COR-L47 (cell line): ENCODE measurements at regions not wholly inside any gene's neighbourhood (a gene's known extent, or its start where the extent isn't known, plus 50 kb on each side); places are given as distances from the start of the nearest gene placed in this dataset.
"Not testable (repeated sequence)": the region's sequence is repeated elsewhere in the genome, so short reads cannot be mapped to it uniquely, and the experiment has no call there.

Experiments
- DNase-seq: peaks from one replicate; lab custom pipeline; 2025; lab: John Stamatoyannopoulos, UW

DNA sequence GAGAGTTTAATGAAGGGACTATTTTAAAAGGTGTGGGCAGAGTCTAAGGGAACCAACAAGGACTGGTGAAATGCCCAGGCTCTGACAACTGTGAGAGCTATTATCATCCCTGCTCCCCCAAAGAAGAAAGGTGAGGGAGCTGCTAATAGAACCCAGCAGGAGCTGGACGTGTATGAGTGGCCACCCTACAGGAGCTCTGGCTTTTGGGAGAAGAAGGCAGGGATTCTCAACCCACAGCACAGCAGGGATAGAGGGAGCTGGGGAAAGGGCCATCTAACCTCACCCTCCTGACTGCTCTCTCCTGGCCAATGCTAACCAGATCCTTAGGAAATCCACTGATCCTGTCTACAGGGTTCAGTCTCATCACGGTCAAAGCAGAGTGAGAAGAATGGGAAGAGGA, 57.1 kb downstream of the GRIN2B start:
- DNase-seq: no peak

DNA sequence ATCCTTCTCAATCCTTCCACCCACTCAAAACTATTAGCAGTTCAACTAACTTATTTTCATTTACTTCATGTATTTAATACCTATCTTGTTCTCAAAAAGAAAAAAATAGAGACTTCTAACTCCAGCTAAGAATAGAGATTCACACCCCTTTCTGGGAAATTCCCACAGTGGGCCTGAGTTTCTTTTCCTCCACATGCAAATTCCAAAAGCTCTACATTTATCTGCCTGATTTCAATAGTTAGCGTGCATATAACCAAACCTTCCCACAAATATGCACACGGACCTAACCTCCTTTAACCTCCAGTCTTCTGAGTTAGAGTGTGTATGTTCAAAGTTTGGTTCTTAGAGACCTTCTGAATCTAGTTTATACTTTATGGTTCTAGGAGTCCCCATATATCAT, 62.5 kb downstream of the GRIN2B start:
- DNase-seq: no peak

DNA sequence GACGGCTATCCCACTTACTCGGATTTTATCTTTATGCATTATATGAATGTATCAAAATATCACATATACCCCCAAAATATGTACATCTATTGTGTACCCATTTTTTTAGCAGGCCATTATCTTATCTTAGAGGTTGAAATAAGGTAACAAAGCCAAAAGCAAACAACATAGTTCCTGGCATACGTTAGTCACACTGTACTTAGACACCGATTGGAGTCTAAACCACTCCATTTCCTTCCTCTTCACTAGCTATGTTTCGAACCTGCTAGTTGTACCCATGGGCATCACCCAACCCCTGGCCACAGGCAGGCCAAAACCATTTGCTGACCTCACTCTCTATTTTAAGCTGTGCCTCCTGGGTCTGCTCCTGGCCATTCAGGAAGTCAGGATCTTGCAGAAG, 66.3 kb downstream of the GRIN2B start:
- DNase-seq: no peak

DNA sequence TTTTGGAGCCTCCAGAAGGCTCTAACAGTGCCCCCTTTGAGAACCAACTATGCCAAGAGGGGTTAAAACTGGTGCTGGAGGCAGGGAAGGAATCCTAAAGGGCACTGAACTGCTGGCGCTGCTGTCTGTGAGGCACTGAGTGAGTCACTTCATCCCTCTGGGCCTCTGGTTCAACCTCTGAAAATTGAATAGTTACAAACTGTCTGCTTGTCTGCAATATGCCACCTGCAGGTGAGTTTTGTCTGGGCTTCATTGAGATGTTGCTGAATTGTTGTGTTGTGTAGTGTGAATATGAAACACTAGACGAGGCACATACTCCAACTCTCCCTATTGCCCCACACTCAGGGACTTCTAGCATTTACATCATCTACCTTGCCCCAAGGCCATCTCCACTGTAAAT, 68.0 kb downstream of the GRIN2B start:
- DNase-seq: no peak

DNA sequence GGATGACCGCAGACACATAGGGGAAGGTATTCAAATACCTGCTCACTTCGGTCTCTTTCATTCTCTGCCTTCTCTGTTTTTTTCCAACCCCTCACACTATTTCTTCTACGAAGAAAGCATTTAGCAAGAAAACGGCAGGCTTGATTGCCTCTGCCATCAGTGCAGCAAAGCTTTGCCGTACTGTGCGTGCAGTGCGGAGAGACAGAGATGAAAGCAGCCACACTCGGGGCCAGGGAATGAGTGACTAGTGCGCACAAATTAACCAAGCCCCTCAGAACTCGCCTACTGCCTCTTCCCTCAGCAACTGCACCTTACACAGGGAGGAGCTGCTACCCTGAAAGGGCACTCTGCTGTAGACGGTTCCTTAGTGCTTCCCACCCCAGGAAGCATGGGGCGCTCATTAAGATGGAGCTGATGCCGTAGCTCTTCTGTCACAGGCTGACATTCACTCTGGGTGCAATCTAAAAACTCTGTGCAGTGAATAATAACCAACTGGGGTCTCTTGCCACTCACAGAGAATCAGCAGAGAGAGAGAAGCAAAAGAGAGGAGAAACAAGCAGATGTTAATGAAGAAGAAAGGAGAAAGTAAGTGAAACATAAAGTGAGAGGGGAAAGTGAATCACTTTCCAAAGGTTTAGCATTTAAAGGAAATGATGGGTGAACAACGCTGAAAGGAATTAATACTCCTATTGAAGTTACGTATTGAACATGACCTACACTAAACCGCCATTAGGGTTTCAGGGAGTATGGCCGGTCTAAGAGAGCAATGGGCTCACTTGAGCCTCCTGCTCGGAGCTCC, 69.4 kb downstream of the GRIN2B start:
- no peak for DNase-seq

DNA sequence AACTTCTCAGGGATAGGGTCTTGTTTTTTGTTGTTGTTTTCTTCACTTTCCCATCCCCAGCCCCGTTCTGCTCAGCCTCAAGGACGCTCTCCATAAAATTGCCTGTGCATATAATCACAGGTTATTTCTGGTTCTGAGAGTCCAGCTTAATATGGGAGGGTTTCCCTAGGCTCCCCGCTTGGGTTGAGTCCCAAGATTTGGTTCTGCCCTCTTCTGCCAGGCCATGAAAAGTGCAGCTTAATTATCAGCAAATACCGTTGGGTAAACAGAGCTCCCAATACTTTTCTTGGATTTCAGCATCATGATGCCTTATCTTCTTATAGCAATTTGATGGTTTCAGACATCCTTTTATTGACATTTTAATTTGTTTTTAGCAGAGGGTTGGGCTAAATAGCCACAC, 75.6 kb downstream of the GRIN2B start:
- no peak for DNase-seq

DNA sequence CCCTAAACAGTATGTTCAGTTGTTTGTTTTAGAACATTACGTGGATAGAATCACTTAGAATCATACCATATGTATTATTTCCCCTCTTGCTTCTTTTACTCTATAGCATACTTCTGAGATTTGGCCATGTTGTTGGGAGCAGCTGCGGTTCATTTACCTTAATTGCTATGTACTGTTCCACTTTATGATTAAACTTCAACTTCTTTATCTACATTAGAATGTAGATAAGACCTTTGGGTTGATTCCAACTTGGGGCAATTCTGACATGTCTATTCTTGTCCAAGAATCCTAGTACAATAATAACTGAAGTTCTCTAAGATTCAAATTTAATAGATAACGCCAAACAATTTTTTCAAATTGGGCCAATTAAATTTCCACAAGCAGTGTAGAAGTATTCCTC, 80.7 kb downstream of the GRIN2B start:
- no peak for DNase-seq

DNA sequence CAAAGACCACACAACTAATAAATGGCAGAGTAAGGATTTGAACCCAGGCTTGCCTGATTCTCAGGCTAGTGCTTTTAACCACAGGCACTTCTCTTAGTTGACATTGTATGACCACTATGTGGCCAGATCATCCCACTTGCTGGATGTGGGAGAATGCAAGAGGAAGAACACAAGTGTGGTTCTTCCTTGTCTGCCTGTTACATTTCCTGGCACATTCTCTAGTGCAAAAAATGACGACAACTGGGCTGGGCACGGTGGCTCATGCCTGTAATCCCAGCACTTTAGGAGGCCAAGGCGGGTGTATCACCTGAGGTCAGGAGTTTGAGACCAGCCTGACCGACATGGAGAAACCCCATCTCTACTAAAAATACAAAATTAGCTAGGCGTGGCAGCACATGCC, 83.0 kb downstream of the GRIN2B start:
- not testable (repeated sequence) for DNase-seq

DNA sequence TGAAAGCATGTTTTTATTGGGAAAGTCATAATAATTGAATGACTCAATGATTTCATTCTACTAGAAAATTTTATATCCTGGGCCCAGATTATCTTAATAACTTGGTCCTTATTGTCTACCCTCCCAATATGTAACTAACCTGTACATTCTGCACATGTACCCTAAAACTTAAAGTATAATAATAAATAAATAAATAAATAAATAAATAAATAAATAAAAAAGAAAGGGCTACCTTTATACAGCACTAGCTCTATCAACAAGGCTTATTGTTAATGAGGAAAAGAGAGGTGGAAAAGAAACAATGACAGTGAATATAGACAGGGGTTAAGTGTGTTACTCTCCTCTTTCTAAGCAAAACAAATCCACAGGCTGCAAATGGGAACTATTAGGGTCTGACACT, 83.6 kb downstream of the GRIN2B start:
- DNase-seq: no peak

DNA sequence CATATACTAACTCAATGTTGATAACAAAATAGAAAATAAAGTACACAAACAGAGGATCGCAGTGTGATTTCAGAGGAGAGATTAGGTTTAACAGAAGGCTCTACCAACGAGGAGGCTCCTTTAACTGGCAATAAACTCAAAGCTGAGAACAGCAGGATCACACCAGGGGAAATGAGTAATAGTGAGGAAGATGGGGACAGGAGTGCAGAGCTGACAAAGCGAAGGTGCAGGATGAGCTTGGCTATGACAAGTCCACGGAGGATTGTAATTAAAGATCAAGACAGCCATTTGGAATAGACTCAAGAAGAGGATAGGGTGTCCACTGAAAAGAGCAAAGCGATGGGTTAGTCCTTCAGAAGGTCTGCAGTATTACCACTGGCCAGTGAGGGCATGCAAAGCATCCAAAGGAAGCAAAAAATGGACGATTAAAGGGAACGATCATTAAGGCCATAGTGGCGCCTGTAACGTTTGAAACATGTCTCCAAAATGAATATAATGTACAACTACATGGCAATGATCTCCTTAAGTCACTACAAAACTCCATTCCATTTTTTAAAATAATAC, 85.3 kb downstream of the GRIN2B start:
- no peak for DNase-seq

DNA sequence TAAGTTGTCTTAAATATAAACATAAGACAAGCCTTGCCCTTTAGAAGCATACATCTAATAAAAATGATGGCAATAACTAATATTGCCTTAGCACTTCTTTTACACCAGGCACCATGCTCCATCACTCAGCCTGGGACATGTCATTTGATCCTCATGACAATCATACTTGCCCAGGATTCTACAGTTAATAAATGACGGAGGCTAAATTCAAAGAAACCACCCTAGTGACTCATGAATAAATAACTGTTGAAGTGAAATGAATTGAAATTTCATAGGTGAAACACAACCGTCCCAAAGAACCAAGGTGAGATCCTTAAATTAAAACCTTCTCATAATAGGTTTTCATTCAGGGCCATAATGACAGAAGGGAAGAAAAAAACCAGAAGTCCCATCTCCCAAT, 89.5 kb downstream of the GRIN2B start:
- DNase-seq: no peak

DNA sequence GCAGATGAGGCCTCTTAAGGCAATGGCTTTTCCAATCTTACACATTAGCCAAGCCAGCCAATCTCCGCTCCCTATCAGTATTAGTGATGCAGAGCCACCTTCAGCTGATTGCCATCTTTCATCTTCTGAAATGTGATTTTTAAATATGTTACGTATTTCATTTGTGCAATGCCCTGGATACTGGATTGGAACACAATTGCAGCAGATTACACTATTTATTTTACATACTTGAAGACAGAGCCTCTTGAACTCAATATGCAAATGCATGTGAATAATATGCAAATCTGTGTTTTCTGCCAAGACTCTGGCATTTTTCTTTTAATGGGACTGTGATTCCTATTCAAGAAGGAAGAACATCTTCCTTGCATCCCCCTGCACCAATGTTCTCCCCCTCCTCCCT, 90.5 kb downstream of the GRIN2B start:
- DNase-seq: no peak

DNA sequence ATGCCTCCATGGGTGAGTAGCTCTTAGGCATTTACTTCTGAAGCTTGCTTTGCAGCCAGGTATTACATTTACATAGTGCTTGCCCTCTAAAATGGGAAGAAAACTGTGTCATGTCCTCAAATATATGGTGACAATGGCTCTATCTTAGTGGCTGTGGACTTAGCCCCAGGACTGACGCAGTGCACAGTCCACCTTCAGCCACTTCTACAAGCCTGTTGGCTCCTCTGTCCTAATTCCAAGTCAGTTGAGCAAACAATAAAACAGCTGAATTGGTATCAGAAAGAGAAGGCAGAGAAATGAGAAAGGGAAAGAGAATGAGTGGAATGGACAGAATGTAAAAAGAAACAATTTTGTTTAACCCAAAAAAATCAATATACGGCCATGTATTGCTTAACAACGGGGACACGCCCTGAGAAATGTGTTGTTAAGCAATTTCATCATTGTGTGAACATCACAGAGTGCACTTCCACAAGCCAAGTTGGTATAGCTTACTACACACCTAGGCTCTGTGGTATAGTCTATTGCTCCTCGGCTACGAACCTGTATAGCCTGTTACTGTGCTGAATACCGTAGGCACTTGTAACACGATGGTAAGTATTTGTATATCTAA, 93.5 kb downstream of the GRIN2B start:
- no peak for DNase-seq

DNA sequence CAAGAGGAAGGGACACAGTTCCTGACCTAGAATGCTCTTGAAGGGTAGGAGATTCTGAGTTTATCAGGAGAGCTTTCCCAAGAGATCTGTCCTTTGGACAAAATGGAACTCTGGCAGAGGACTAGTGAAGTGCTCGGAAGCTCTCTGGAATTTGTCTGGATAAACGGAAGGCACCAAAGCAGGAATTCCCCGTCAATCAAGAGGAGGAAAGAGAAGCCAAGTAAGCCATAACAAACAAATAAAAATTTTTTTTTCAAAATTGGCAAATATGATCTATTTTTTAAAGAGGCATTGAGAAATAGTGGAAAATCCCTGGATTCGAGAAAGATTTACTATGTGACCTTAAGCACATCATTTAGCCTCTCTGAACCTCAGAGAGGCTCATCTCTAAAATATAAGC, 99.2 kb downstream of the GRIN2B start:
- no peak for DNase-seq

DNA sequence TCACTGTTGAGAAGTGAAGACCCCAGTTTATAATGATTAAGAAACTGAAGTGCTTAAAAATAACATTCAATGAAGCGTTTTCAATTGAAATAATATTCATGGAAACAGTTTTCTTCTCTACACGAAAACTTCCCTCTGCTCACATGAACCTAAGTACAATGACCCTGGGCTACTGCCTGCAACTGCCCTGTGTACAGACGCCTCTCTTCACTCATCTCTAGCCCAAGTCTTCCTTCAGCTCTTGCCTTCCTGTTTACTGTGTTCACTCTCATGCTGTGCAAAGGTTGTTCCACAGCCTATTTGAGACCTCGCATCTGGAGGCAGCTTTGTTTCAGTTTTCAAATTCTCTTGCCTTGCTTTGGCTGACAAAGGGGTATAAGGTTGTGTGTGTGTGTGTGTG, 100.8 kb downstream of the GRIN2B start:
- no peak for DNase-seq

DNA sequence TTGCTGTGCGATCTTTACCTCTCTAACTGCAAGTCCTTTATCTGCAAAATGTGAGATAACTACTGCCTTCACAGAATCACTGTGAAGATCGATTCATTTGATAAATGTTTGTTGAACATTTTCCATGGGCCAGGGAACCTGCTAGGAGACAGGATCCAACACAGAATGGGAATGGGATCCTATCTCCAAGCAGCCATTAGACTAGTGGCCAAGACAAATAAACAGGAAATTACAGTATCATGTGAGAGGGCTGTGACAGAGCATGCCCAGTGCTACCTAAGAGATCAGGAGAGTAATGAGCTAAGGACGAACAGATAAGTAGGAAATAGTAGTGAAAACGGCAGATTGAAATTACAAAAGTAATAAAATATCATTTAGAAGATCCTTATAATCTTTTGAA, 105.7 kb downstream of the GRIN2B start:
- no peak for DNase-seq

DNA sequence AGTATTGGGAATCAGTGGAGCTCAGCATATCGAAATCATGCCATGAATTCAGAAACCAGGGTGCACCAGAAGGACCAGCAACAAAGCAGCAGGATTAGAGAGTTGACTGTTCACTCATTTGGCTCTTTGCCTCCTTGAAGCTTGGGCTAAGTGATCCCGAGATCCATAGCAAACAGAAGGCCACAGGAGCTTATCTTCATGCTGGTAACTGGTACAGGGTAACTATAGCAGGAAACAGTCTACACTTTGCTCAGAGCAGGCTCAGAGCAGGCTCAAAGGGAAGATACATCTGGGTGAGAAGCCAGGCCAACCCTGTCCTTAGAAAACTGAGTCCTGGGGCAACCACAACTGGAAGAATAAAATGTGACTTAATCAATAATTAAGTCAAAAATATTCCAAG, 111.1 kb downstream of the GRIN2B start:
- DNase-seq: no peak

DNA sequence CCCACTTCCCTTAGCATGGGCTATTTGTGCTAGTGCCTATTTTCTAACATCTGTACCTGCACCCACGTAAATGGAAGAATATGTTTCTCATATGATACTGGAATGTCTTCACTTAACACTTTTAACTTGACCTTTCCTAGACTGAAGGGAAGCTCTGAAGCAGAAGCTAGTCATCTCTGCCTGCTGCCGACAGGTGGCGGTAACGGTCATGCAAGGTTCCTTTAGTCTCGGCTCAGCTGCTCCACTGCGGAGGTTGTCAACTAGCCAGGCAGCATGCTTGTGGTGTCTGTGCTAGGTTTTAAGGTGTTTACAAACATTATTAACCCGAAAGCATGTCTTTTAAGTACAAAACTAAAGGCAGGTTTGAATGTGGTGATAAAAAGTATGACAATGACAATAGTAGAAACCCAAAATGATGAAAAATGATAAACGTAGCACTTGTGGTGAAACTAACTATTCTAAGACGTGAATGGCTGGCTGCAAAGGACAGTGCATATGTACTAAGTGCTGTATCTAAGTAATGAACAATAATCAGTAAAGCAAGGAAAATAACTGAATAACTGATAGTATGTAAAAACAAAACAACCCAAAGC, 117.2 kb downstream of the GRIN2B start:
- DNase-seq: peak; percentile 36

DNA sequence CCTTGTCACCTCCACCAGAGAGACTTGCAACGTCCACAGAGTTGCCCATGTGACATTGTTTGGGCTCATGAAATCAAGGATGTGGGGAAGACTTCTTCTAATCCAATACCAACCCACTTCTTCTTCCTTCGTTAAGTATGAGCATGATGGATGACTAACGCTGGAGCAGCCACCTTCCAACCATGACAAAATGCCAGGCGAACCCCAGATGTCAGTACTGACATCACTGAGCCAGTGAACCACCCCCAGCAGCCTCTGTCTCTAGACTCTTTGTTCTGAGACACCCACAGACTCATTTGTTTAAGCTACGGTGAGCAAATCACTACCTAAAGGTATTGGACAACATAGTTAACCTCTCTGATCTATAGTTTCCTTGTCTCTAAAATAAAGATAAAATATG, 123.7 kb downstream of the GRIN2B start:
- no peak for DNase-seq

DNA sequence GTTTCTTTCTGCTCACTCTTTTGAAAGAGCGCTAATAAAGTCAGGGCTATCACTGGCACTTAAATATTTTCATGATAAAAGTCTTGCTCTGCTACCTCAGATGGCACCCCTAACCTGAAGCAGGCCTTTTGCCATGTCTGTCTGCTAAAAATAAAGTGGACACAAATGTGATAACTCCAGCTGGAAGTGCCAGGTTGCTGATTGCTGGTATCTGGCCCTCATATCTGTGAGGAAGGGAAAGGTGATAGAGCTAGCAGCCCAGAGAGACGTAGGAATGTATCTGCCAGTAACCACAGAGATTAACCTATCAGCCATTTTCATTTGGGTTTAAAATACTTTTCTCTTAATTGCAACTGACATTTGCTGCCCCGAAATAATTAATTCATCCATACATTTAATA, 127.9 kb downstream of the GRIN2B start:
- DNase-seq: no peak

DNA sequence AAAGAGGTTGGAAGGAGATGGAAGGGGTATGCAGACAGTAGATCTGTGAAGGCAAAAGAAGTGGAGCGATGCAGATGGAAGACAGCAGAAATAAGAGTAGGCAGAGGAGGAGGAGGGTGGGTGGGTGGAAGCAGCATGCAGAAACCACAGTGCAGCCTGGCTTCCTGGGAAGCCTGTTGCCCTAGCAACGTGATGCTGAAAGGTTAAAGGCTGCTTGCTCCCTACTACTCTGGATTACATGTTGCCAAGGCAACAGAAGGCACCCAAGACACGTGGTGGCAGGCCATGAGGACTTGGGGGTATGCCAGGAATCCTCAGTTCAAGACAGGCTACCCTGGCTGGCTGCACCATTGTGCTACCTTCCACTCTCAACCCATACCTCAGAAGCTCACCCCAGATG, 129.6 kb downstream of the GRIN2B start:
- peak; percentile 48 for DNase-seq

DNA sequence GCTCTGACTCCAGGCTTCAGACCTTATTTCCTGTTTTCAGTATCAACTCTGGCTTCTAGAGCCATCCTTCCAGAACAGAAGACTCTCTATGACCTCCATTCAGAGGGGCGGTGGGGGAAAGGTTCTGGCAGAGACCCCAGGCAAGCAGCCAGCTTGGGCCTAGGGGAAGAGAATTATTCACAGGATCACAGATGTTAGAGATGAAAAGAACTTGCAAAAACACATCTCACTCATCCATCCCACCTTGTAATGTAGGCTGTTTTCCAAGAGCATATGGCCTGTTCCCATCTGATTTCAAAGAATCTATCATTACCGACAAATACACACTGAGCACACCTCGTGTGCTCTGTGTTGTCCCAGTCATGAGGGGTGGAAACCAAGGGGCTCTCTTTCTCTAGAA, 131.9 kb downstream of the GRIN2B start:
- DNase-seq: no peak

DNA sequence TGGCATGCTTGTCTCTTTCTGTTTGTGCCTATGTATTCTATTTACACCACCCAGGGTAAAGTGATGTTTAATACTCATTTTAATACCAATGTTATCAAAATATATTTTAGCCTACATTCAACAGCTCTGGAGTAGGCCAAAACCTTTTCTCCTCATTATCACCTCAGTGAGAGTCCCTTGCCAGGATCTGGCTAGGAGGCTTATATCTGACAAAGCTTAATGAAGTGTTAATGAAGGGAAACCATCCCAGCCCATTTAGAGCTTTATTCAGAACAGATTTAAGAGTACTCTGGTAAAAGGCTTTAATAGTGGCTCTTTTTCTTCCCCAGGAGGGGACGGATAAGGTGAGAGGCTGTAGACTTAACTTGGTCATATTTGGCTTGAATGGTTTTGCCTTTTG, 137.6 kb downstream of the GRIN2B start:
- DNase-seq: no peak
